HFFc6 (cell line): ENCODE measurements at regions not wholly inside any gene's neighbourhood (a gene's known extent, or its start where the extent isn't known, plus 50 kb on each side); places are given as distances from the start of the nearest gene placed in this dataset.

Source experiments
- DNase-seq: peaks from one replicate; pipeline ENCODE4 v3.0.0-alpha.2; 2018
- H3K27ac Mint-ChIP-seq: 2 replicates; pipeline ENCODE4 v1.8.0; 2020; ENCODE audit warnings: mild to moderate bottlenecking, mixed read lengths
- H3K27me3 Mint-ChIP-seq: 2 replicates; pipeline ENCODE4 v1.8.0; 2021; ENCODE audit warnings: mild to moderate bottlenecking, moderate library complexity, mixed read lengths; ENCODE audit not compliant: insufficient read depth
- H3K36me3 Mint-ChIP-seq: 2 replicates; pipeline ENCODE4 v1.8.0; 2021; ENCODE audit warnings: low read depth, mixed read lengths
- H3K4me1 Mint-ChIP-seq: 2 replicates; pipeline ENCODE4 v1.8.0; 2020; ENCODE audit warnings: low read depth, mixed read lengths
- H3K4me3 Mint-ChIP-seq: 2 replicates; pipeline ENCODE4 v1.8.0; 2020; ENCODE audit warnings: mild to moderate bottlenecking, moderate library complexity, mixed read lengths
- H3K9me3 Mint-ChIP-seq: 2 replicates; pipeline ENCODE4 v1.8.0; 2020; ENCODE audit warnings: mild to moderate bottlenecking, mixed read lengths
- CTCF ChIP-seq: fragments of 200-600 bp; sonication (generic); IDR thresholded peaks from 2 replicates; pipeline ENCODE4 v1.5.0; 2021; ENCODE audit warnings: antibody characterized with exemption, mild to moderate bottlenecking

- DNase-seq = no peak
- Mint-ChIP-seq H3K27me3 (peaks cover 44% of the 10 kb centered on the region), H3K27ac (no peak overlapping the region), H3K4me1 (peaks cover 20% of the 10 kb centered on the region), H3K4me3 (peak overlapping the region; percentile 24; the same call in 1 of the 2 replicates), H3K9me3 (peaks cover 5% of the 10 kb centered on the region; the same call in 1 of the 2 replicates), H3K36me3 (peaks cover 42% of the 10 kb centered on the region)
- no peak for TF ChIP-seq CTCF
Measured at GRCh38 chr14:101064121-101064661, 160.7 kb upstream of the RTL1 start.

GRCh38 chr14:101064718-101065117 is 161.2 kb upstream of the RTL1 start:
- Mint-ChIP-seq H3K27ac (peak overlapping the region; percentile 40; the same call in 1 of the 2 replicates), H3K4me3 (peak overlapping the region; percentile 24; the same call in 1 of the 2 replicates), H3K36me3 (peaks cover 41% of the 10 kb centered on the region), H3K27me3 (peaks cover 44% of the 10 kb centered on the region), H3K4me1 (peaks cover 17% of the 10 kb centered on the region), H3K9me3 (peaks cover 5% of the 10 kb centered on the region; the same call in 1 of the 2 replicates)
- DNase-seq = no peak
- TF ChIP-seq CTCF = no peak

GRCh38 chr14:101065246-101065645 is 161.7 kb upstream of the RTL1 start:
- H3K36me3 Mint-ChIP-seq = peaks cover 43% of the 10 kb centered on the region
- H3K4me1 Mint-ChIP-seq = peaks cover 19% of the 10 kb centered on the region
- peaks cover 7% of the 10 kb centered on the region; the same call in 1 of the 2 replicates for H3K9me3 Mint-ChIP-seq
- no peak overlapping the region for H3K4me3 Mint-ChIP-seq
- DNase-seq = no peak
- no peak overlapping the region for H3K27ac Mint-ChIP-seq
- TF ChIP-seq CTCF = no peak
- H3K27me3 Mint-ChIP-seq = peaks cover 43% of the 10 kb centered on the region

- Mint-ChIP-seq H3K36me3 (peaks cover 41% of the 10 kb centered on the region), H3K9me3 (peaks cover 10% of the 10 kb centered on the region; the same call in 1 of the 2 replicates), H3K27ac (no peak overlapping the region), H3K4me1 (peaks cover 22% of the 10 kb centered on the region), H3K27me3 (peaks cover 42% of the 10 kb centered on the region), H3K4me3 (no peak overlapping the region; the same call in 1 of the 2 replicates)
- no peak for DNase-seq
- no peak for TF ChIP-seq CTCF
Measured at GRCh38 chr14:101065696-101066694, 162.5 kb upstream of the RTL1 start.

- Mint-ChIP-seq H3K4me1 (peaks cover 27% of the 10 kb centered on the region), H3K4me3 (no peak overlapping the region), H3K27ac (no peak overlapping the region; the same call in 1 of the 2 replicates), H3K9me3 (peaks cover 10% of the 10 kb centered on the region; the same call in 1 of the 2 replicates), H3K27me3 (peaks cover 39% of the 10 kb centered on the region), H3K36me3 (peaks cover 33% of the 10 kb centered on the region)
- TF ChIP-seq CTCF = no peak
- no peak for DNase-seq
Measured at GRCh38 chr14:101066826-101067510, 163.4 kb upstream of the RTL1 start.
